Stimulated activated CD4-positive, alpha-beta T cell treated with anti-CD3 and anti-CD28 coated beads, Interleukin-2, amount 100 ng/mL, for 24 hours (primary cell): ENCODE measurements at regions not wholly inside any gene's neighbourhood (a gene's known extent, or its start where the extent isn't known, plus 50 kb on each side); places are given as distances from the start of the nearest gene placed in this dataset.
"Not testable (repeated sequence)": the region's sequence is repeated elsewhere in the genome, so short reads cannot be mapped to it uniquely, and the experiment has no call there.

Experiments used
- DNase-seq, 2 donors: peaks; one replicate each; pipeline ENCODE4 v3.0.0-alpha.2; 2020

DNA sequence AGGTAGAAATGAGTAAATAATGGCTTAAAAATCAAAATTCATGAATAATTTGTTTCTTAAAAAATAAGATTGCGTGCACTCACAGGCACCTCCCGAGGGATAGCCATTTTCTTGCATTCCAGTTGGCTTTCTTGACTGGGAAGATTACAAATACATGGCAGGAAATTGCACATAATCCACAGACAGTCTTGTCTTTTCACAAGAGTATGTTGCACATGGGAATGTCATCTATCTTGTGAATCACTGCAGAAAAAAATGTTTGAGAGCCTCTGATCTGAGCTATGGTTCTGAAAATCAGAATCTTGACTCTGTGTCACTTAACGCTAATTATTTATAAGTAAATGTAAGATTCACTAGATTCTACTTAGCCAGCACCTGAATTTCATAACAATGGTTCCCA is 74.1 kb upstream of the PRKG1 start:
- no peak for DNase-seq

DNA sequence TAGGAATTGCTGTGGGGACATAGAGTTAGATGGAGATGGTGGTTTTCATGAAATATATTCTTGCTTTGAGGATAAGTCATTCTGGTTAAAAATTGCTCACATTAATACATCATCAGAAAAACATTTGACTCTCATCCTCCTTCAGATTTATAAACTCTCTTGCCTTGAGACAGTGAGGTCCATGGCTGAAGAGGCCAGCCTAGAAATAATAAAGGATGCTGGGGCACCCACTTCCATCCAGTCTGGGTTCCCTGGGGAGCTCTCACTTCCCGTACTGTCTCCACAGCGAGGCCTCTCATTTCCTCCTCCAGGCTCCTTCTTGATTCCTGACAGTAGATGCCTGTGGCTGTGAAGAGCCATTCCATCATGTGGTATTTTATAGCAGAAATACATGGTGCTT is 73.3 kb upstream of the PRKG1 start:
- no peak for DNase-seq

DNA sequence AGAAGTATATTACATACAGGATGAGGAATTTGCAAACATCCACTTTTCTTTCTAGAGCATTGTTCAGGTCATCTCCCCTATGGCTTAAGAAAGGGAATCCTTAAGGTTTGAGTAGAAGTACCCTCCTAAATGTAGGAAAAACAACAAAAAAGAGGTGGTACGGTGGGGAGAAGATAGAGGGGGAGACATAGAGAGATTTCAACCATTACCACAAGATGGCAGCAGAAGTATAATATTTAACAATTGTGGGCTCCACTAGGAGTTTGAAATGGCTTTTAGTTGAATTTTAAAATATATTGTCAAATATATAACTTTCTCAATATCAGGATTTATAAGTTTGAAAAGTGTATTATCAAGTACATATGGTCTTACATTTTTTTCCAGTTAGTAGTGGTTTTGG is 72.7 kb upstream of the PRKG1 start:
- DNase-seq: no peak

DNA sequence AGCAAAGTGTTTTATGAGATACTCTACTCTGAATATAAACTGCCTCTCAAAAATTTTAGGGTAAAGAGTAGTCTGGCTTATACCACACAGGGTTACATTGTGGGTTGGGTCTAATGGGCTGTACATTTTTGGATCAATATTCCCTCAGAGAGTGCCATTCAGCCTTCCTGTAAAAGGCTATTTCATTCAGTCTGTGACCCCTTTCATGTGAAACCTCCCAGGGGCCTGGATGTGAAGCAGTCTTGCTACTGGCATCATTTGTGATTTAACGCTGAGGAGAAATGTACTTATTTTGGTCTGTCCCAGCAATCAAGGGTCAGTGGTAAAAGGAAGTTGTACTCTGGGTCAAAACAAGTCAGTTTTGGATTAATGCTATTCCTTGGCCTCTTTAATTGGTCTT is 71.8 kb upstream of the PRKG1 start:
- DNase-seq: no peak

- no peak for DNase-seq
Observed at GRCh38 chr10:51004776-51005175, 69.5 kb upstream of the PRKG1 start.

DNA sequence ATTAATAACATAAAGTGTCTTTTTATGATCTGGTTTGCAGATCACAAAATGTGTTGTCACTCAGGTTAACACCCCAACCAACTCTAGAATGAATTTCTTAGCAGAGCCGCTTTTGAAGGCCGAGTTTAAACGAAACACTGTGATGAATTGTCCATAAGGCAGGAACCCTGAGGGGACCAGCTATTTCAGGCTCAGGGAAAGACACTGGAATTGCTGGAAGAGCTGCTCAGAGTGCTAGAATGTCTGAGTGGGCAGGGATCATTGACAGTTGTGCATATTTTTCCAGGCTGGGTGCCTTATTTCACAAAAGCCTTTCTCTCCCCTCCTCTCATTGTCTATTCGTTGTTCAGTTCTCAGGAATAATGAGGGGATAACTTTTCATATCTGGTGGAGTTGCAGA is 68.7 kb upstream of the PRKG1 start:
- no peak for DNase-seq

GRCh38 chr10:51006686-51007085 is 67.6 kb upstream of the PRKG1 start:
- DNase-seq: no peak

DNA sequence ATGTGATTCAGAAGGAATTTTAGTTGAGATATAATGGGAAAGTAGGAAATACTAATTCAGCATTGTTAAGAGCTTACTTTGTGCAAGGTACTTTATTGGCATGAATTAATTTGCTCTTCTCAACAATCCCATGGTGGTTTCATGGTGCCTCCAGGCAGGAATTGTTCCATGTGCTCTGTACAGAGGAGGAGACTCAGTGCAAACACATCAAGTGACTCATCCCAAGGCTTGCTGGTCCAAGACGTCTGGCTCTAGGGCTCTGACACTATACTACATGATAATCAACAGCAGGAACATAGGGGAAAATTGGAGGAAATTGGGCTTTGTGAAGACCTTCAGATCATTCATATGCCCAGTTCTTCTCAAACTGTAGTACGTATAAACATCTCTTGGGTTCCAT is 66.5 kb upstream of the PRKG1 start:
- no peak for DNase-seq

DNA sequence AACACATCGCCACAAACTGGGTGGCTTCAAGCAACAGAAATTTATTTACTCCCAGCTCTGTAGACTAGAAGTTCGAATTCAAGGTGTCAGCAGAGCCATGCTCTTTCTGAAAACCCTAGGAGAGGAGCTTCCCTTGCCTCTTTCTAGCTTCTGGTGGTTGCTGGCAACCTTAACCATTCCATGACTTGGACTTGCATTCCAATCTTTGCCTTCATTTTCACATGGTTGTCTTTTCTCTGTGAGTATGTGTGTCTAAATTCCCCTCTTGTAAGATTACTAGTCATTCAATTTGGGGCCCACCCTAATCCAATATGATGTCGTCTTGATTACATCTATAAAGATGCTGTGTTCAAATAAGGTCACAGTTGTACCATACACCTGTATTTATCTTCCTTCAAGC is 65.9 kb upstream of the PRKG1 start:
- no peak for DNase-seq

DNA sequence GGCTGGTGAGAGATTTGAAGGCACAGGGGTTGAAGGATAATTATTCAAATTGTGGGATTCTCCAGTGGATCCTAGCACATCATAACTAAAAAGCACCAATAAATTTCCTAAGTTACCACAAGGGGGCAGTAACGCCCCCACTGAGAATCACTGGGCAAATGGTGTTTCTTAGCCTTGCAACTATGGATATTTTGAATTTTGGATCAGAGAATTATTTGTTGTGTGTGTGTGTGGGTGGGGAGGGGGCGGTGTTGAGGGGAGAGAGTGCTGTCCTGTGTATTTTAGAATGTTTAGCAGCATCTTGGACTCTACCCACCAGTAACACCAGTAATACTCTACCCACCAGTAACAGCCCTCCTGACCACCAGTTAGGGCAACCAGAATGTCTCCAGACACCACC is 63.3 kb upstream of the PRKG1 start:
- DNase-seq: no peak

DNA sequence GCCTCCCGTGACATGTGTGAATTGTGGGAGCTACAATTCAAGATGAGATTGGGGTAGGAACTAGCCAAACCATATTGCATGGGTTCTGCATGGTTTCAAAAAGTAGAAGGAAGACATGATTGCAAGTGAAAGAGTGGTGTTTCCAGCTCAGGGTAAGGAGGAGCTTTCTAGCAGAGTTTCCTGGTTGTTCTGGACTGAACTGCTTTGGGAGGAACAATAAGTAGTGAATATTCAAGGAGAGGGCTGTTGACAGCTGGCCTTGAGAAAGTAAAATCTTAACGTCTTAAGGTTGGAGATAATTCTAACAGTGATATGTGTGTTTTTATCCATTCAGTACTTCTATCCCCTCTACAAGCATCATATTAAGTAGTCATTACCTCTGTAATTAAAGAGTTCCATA is 62.2 kb upstream of the PRKG1 start:
- DNase-seq: no peak

- no peak for DNase-seq
Observed at GRCh38 chr10:51014680-51015389, 59.5 kb upstream of the PRKG1 start.

DNA sequence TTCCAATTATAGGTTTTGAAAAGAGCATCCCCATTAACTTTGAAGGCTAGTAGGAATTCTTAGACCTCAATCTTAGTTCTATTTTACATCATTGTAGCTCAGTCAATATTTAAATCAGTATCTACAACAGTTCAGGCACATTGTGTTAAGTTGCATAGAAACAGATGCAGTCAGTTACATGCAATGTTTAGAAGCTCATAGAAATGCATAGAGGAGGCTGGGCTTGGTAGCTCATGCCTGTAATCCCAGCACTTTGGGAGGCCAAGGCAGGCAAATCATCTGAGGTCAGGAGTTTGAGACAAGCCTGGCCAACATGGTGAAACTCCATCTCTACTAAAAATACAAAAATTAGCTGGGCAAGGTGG is 58.9 kb upstream of the PRKG1 start:
- not testable (repeated sequence) for DNase-seq

DNA sequence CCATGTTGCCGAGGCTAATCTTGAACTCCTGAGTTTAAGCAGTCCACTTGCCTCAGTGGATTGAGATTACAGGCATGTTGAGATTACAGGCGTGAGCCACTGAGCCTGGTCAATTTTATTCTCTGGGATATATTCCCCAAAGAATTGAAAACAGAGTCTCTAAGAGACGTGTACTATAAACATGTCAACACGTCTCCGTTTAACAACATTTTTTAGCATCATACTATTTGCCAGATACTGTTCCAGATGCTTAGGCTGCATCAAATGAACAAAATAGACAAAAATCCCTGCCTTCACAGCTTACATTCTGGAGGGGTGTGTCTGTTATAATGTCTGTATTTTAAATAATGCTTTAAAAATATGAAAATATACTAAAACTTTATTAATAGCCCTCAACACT is 54.1 kb upstream of the PRKG1 start:
- DNase-seq: no peak

GRCh38 chr10:51022933-51023585 is 51.2 kb upstream of the PRKG1 start:
- DNase-seq: no peak

- DNase-seq: no peak
Observed at GRCh38 chr10:51023636-51024035, 50.7 kb upstream of the PRKG1 start.
